HG02571 (cell line): ENCODE measurements at regions not wholly inside any gene's neighbourhood (a gene's known extent, or its start where the extent isn't known, plus 50 kb on each side); places are given as distances from the start of the nearest gene placed in this dataset.

Experiments used
- ATAC-seq: cut with Tn5 transposase; IDR thresholded peaks from one replicate; pipeline ENCODE4 v1.9.1; 2021; ENCODE audit warnings: mild to moderate bottlenecking, moderate library complexity; ENCODE audit not compliant: unreplicated experiment

DNA sequence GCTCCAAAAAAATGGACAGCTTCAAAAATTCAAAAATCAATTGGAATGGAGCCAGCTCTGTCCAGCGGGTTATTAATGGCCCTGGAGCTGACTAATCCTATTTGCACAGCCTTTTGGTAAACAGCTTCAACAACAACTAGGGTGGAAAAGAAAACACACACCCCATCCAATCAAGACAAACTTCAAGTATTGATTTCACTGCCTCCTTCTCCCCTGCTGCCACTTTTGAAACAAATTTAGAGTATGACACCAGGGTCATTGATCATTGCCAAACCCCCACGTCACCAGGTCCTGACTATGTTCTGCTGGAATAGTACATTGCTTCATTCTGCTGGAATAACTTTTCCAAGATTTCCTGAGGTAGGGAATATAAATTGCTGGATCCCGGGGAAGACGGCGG lies 56.8 kb upstream of the GTF3A start:
- no peak for ATAC-seq

DNA sequence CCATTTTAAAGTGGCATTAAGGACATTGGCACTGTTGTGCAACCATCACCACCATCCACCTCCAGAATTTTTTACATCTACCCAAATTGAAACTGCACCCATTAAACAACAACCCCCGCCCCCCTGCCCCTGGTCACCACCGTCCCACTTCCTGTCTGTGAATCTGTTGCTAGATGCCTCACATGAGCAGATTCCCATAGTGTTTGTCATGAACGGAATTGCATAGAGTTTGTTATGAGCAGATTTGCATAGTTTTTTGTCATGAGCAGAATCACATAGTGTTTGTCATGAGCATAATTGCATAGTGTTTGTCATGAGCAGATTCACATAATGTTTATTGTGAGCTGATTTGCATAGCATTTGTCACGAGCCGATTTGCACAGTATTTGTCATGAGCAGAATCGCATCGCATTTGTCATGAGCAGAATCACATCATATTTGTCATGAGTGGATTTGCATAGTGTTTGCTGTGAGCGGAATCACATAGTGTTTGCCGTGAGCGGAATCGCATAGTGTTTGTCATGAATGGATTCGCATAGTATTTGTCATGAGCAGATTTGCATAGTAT lies 54.0 kb upstream of the GTF3A start:
- ATAC-seq, result no peak

DNA sequence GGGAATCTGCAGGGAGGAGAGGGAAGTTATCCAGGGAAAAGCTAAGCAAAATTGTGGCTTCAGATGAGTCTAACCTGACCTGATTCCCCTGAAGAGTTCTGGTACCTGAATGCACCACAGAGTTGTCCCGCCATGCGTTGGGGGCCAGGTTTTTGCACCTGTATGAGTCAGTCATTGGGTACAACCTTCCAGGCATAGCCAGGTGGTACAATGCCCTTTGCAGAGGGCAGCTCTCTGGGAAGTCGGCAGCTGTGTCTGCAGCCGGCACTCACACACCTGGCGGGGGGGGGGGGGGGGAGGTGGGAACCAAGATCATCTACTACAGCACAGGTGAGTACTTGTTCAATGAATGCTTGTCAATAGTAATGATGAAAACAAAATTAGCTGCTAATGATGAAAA lies 52.5 kb upstream of the GTF3A start:
- ATAC-seq, result no peak

DNA sequence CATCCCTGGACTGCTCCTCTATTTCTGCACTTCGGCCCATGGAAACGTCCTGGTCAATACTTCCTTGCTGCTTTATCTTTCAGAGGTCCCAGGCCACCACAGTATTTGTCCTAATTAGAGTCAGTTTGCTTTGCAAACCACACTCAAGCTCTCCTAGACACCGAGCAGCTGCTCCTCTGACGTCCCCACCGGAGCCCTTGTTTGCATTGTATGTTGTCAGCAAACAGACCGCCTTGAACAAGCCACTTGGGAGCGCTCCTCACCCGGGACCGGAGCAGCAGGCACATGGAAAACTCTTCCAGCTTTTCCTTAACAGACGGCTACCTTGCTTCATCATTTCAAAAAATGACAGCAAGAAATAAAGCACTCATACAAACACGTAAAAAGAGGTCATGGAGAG lies 51.5 kb upstream of the GTF3A start:
- ATAC-seq, result no peak

DNA sequence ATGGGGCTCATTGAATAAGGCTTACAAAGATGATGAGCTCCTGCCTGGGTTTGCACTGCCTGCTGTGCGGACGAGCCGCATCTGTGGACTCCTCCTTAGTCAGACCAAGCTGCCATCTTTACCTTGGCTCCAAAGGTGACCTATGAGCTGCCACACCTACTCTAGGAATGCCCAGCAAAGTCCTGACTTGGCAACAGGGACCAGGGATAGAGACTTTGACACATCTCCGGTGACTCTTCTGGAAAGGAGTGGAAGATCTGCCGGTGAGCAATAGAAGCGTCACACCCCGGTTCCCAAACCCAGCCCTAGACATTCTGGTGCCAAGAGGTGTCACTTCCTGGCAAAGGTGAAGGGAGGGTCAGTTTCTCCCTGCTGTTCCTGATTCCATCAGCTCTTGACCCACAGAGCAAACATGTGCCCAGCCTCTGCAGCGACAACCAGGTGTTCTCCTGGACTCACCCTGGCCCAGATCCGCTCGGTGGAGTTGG lies 50.2 kb upstream of the GTF3A start:
- ATAC-seq, result no peak
